H9 (cell line): ENCODE measurements at regions not wholly inside any gene's neighbourhood (a gene's known extent, or its start where the extent isn't known, plus 50 kb on each side); places are given as distances from the start of the nearest gene placed in this dataset.

ENCODE experiments used
- DNase-seq: peaks from one replicate; pipeline ENCODE4 v3.0.0-alpha.2; 2017
- H2AFZ ChIP-seq: one replicate; pipeline ENCODE4 v1.6.1; 2013; ENCODE audit warnings: mild to moderate bottlenecking, low read length, control low read depth, moderate library complexity
- H2AK5ac ChIP-seq: 2 replicates; pipeline ENCODE4 v1.6.1; 2013; ENCODE audit warnings: low read length, control low read depth, mixed read lengths; ENCODE audit not compliant: insufficient read length
- H2BK120ac ChIP-seq: one replicate; pipeline ENCODE4 v1.6.1; 2013; ENCODE audit warnings: low read depth, mild to moderate bottlenecking, low read length, control low read depth, inconsistent platforms; ENCODE audit not compliant: poor library complexity, severe bottlenecking
- H2BK12ac ChIP-seq: 2 replicates; pipeline ENCODE4 v1.6.1; 2013; ENCODE audit warnings: low read length, control low read depth, mixed read lengths, low read depth; ENCODE audit not compliant: insufficient read length
- H2BK15ac ChIP-seq: 2 replicates; pipeline ENCODE4 v1.6.1; 2013; ENCODE audit warnings: low read depth, low read length, control low read depth
- H2BK20ac ChIP-seq: one replicate; pipeline ENCODE4 v1.6.1; 2013; ENCODE audit warnings: low read depth, mild to moderate bottlenecking, low read length, control low read depth, inconsistent platforms; ENCODE audit not compliant: poor library complexity, severe bottlenecking
- H2BK5ac ChIP-seq: 2 replicates; pipeline ENCODE4 v1.6.1; 2013; ENCODE audit warnings: low read length, control low read depth, mixed read lengths; ENCODE audit not compliant: insufficient read length
- H3K14ac ChIP-seq: 2 replicates; pipeline ENCODE4 v1.6.1; 2013; ENCODE audit warnings: low read length, control low read depth; ENCODE audit not compliant: insufficient read depth
- H3K18ac ChIP-seq: 2 replicates; pipeline ENCODE4 v1.6.1; 2013; ENCODE audit warnings: low read depth, mild to moderate bottlenecking, mixed read lengths, low read length, control low read depth; ENCODE audit not compliant: insufficient read length
- H3K23ac ChIP-seq: 2 replicates; pipeline ENCODE4 v1.6.1; 2013; ENCODE audit warnings: low read length, control low read depth, mixed read lengths, low read depth; ENCODE audit not compliant: insufficient read length
- H3K23me2 ChIP-seq: 2 replicates; pipeline ENCODE4 v1.6.1; 2013; ENCODE audit warnings: low read depth, mild to moderate bottlenecking, mixed read lengths, low read length, control low read depth; ENCODE audit not compliant: insufficient read length, poor library complexity, severe bottlenecking
- H3K27ac ChIP-seq: 2 replicates; pipeline ENCODE4 v1.5.1; 2013; ENCODE audit warnings: low read length, control low read depth, mixed read lengths, low read depth; ENCODE audit not compliant: insufficient read length
- H3K27me3 ChIP-seq: 2 replicates; pipeline ENCODE4 v1.6.1; 2013; ENCODE audit warnings: low read length, control low read depth, inconsistent platforms; ENCODE audit not compliant: insufficient read depth
- H3K4ac ChIP-seq: 2 replicates; pipeline ENCODE4 v1.6.1; 2013; ENCODE audit warnings: low read depth, mild to moderate bottlenecking, control low read depth, inconsistent platforms, low read length, moderate library complexity
- H3K4me1 ChIP-seq: 2 replicates; pipeline ENCODE4 v1.6.1; 2013; ENCODE audit warnings: low read length, control low read depth, inconsistent platforms; ENCODE audit not compliant: insufficient read depth
- H3K4me2 ChIP-seq: 2 replicates; pipeline ENCODE4 v1.6.1; 2013; ENCODE audit warnings: low read length, control low read depth, mixed read lengths; ENCODE audit not compliant: insufficient read length, insufficient read depth
- H3K56ac ChIP-seq: 2 replicates; pipeline ENCODE4 v1.6.1; 2013; ENCODE audit warnings: low read depth, mild to moderate bottlenecking, mixed read lengths, low read length, control low read depth; ENCODE audit not compliant: insufficient read length
- H3K79me1 ChIP-seq: 2 replicates; pipeline ENCODE4 v1.6.1; 2013; ENCODE audit warnings: low read depth, mild to moderate bottlenecking, moderate library complexity, low read length, control low read depth, inconsistent platforms; ENCODE audit not compliant: insufficient read depth, poor library complexity, severe bottlenecking
- H3K79me2 ChIP-seq: 2 replicates; pipeline ENCODE4 v1.6.1; 2013; ENCODE audit warnings: low read length, control low read depth, inconsistent platforms; ENCODE audit not compliant: insufficient read depth
- H3K9ac ChIP-seq: 2 replicates; pipeline ENCODE4 v1.6.1; 2013; ENCODE audit warnings: low read length, control low read depth, mixed read lengths; ENCODE audit not compliant: insufficient read length; ENCODE audit errors: extremely low read depth
- H3K9me3 ChIP-seq: one replicate; pipeline ENCODE4 v1.6.1; 2013; ENCODE audit warnings: low read depth, low read length, inconsistent platforms; ENCODE audit not compliant: control insufficient read depth
- H3T11ph ChIP-seq: one replicate; pipeline ENCODE4 v1.6.1; 2013; ENCODE audit warnings: mild to moderate bottlenecking, low read length, control low read depth, inconsistent platforms
- H4K20me1 ChIP-seq: one replicate; pipeline ENCODE4 v1.6.1; 2013; ENCODE audit not compliant: control insufficient read depth, insufficient read length, insufficient read depth
- H4K5ac ChIP-seq: 2 replicates; pipeline ENCODE4 v1.6.1; 2013; ENCODE audit warnings: low read depth, mild to moderate bottlenecking, mixed read lengths, low read length, control low read depth; ENCODE audit not compliant: insufficient read length
- H4K8ac ChIP-seq: replicated peaks from 2 replicates; pipeline ENCODE4 v1.6.1; 2013; ENCODE audit warnings: low read length, control low read depth, mixed read lengths, low read depth; ENCODE audit not compliant: insufficient read length
- H4K91ac ChIP-seq: 2 replicates; pipeline ENCODE4 v1.6.1; 2013; ENCODE audit warnings: low read depth, mild to moderate bottlenecking, moderate library complexity, mixed read lengths, low read length, control low read depth; ENCODE audit not compliant: insufficient read length
- H3K27ac Mint-ChIP-seq, 3 experiments: 2 replicates in 2 of 3; 3 replicates in 1 of 3; pipeline ENCODE4 v1.8.0; 2020 to 2021; ENCODE audit warnings: mixed read lengths in 3 of 3, mild to moderate bottlenecking in 1 of 3, moderate library complexity in 1 of 3
- H3K27me3 Mint-ChIP-seq: 2 replicates; pipeline ENCODE4 v1.8.0; 2021; ENCODE audit warnings: low read depth, mild to moderate bottlenecking, moderate library complexity, mixed read lengths
- H3K36me3 Mint-ChIP-seq, 3 experiments: 2 replicates in 2 of 3; 3 replicates in 1 of 3; pipeline ENCODE4 v1.8.0; 2020 to 2021; ENCODE audit warnings: low read depth in 3 of 3, mixed read lengths in 3 of 3; ENCODE audit not compliant: insufficient read depth in 1 of 3
- H3K4me1 Mint-ChIP-seq, 2 experiments: 2 replicates each; pipeline ENCODE4 v1.8.0; 2020; ENCODE audit warnings: mixed read lengths in 2 of 2
- H3K4me3 Mint-ChIP-seq, 2 experiments: 2 replicates in 1 of 2; 3 replicates in 1 of 2; pipeline ENCODE4 v1.8.0; 2020 to 2021; ENCODE audit warnings: mild to moderate bottlenecking in 2 of 2, mixed read lengths in 2 of 2, moderate library complexity in 1 of 2
- H3K9me3 Mint-ChIP-seq, 2 experiments: 2 replicates in 1 of 2; 3 replicates in 1 of 2; pipeline ENCODE4 v1.8.0; 2020; ENCODE audit warnings: mild to moderate bottlenecking in 2 of 2, mixed read lengths in 2 of 2, moderate library complexity in 1 of 2
- CTCF ChIP-seq: fragments of 200-600 bp; sonication (generic); conservative IDR thresholded peaks from 3 replicates; pipeline ENCODE4 v1.8.0; 2021; ENCODE audit warnings: antibody characterized with exemption, mild to moderate bottlenecking
- WGBS: extraction: QIAGEN DNeasy Blood & Tissue Kit; methylation state at CpG from one replicate; pipeline ENCODE4 v1.1.7; 2013; ENCODE audit warnings: missing lambda C conversion rate, low lambda C conversion rate, mixed read lengths; ENCODE audit not compliant: insufficient read length; ENCODE audit errors: extremely low coverage; 5-methylcytosine and 5-hydroxymethylcytosine counted together

GRCh38 chr6:40262363-40262762 lies 324.8 kb downstream of the LRFN2 start:
- no peak overlapping the region for H3K4me3 Mint-ChIP-seq
- no CpG with 5 or more reads among the region's 1 CpG for WGBS
- DNase-seq: no peak

More at GRCh38 chr6:40262363-40262762, 324.8 kb downstream of the LRFN2 start:
- H3K4me1 Mint-ChIP-seq: peaks cover 9 to 13% of the 10 kb centered on the region in 2 experiments
- Histone ChIP-seq H4K20me1 (no peaks in the 10 kb centered on the region), H3K9me3 (no peaks in the 10 kb centered on the region), H3K4me2 (no peak overlapping the region), H3T11ph (no peak overlapping the region), H2AK5ac (no peak overlapping the region), H2BK120ac (no peak overlapping the region), H4K91ac (no peak overlapping the region), H3K27ac (no peak overlapping the region), H4K8ac (no peak overlapping the region), H3K27me3 (no peaks in the 10 kb centered on the region), H4K5ac (no peak overlapping the region), H3K9ac (no peak overlapping the region), H3K56ac (no peak overlapping the region), H3K14ac (no peak overlapping the region), H3K23ac (no peak overlapping the region), H3K4me1 (no peaks in the 10 kb centered on the region), H2BK15ac (no peak overlapping the region), H2BK20ac (no peak overlapping the region), H3K18ac (no peak overlapping the region), H2BK5ac (no peak overlapping the region), H3K79me1 (no peaks in the 10 kb centered on the region), H3K23me2 (no peaks in the 10 kb centered on the region), H3K4ac (no peak overlapping the region), H3K79me2 (no peaks in the 10 kb centered on the region), H2AFZ (no peak overlapping the region), H2BK12ac (no peak overlapping the region)
- peaks cover 5% of the 10 kb centered on the region for H3K27me3 Mint-ChIP-seq
- no peak for TF ChIP-seq CTCF
- no peak overlapping the region for H3K27ac Mint-ChIP-seq
- peaks cover 0 to 3% (median 0%) of the 10 kb centered on the region in 3 experiments; a peak in 1 of 7 replicates for H3K36me3 Mint-ChIP-seq
- peaks cover 0 to 3% of the 10 kb centered on the region in 2 experiments; a peak in 2 of 5 replicates for H3K9me3 Mint-ChIP-seq
